Colonic mucosa (tissue), 4 donors: ENCODE measurements at regions not wholly inside any gene's neighbourhood (a gene's known extent, or its start where the extent isn't known, plus 50 kb on each side); places are given as distances from the start of the nearest gene placed in this dataset.

Experiments
- DNase-seq: peaks from one replicate; pipeline ENCODE4 v3.0.0-alpha.2; 2020
- H3K27ac ChIP-seq: fragments of 200-600 bp; one replicate; pipeline ENCODE4 v1.8.0; 2021
- H3K27me3 ChIP-seq: fragments of 200-600 bp; one replicate; pipeline ENCODE4 v1.8.0; 2021
- H3K36me3 ChIP-seq: fragments of 200-600 bp; one replicate; pipeline ENCODE4 v1.8.0; 2021
- H3K4me1 ChIP-seq: fragments of 200-600 bp; one replicate; pipeline ENCODE4 v1.8.0; 2021; ENCODE audit warnings: mild to moderate bottlenecking
- H3K4me3 ChIP-seq: fragments of 200-600 bp; one replicate; pipeline ENCODE4 v1.8.0; 2021
- H3K9ac ChIP-seq, 2 donors: one replicate each; pipeline ENCODE4 v1.7.0; 2013; ENCODE audit warnings: control low read depth in 2 of 2, low read depth in 2 of 2, low read length in 2 of 2
- H3K9me3 ChIP-seq: fragments of 200-600 bp; one replicate; pipeline ENCODE4 v1.8.0; 2021
- intact Hi-C: fragments of 100-400 bp; cut with DNase I; formaldehyde crosslinking; loops from one replicate; pipeline ENCODE4 v1.14.1; 2022
- TF ChIP-seq, protein P1 (sequence below): fragments of 200-600 bp; IDR thresholded peaks from one replicate; pipeline ENCODE4 v1.8.0; 2022; ENCODE audit warnings: antibody characterized with exemption, mild to moderate bottlenecking
- donor health status: healthy.
- donor health status: DM: no; HTN: no; CAD: no.
- donor health status: DM: no; HTN: no; CAD: no.

DNA sequence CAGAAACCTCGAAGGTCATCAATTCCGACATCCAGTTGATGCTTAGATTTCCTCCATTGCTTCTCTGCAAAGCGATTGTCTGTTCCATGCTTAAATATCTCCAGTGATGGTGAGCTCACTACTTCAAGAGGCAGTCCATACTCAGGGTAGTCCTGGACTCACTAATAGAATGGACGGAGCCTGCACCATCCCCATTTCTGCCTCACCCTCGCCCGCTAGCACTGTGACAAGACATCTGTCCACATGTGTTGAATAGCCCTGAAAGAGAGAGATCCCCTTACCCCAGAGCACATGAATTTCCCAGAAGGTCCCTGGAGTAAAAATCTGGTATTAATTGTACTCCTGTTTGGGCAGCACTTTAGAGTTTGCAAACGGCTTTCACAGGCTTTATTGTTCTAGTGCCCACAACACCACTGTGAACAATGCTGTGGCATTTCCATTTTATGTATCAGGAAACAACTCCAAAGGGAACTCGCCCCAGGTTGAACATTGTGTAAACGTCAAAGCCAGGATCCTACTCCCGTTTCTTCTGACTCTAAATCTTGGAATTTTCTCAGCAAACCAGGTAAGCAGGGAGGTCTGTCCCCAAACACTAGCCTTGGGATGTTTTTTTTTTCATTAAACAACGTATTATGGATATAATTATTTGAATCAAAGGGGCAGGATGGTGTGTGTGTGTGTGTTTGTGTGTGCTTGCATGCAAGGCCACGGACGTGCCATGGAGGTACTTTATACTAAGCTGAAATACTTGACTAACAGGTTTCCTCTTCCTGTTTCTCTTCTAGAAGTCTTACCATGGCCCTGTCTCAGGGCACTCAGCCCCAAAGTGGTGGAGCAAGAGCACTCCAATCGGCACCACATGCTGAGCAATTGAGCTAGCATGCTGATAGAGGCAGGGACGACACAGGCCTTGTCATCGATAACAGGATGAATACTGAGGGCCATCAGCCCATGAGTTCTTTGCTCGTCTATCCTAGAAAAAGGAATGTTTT, 198.3 kb downstream of the OPA1 start:
- H3K4me1 ChIP-seq = no peaks in the 10 kb centered on the region
- H3K36me3 ChIP-seq = no peaks in the 10 kb centered on the region
- H3K9ac ChIP-seq = peak overlapping the region in 1 of 2 donors; percentile 38
- TF ChIP-seq, protein P1, sequence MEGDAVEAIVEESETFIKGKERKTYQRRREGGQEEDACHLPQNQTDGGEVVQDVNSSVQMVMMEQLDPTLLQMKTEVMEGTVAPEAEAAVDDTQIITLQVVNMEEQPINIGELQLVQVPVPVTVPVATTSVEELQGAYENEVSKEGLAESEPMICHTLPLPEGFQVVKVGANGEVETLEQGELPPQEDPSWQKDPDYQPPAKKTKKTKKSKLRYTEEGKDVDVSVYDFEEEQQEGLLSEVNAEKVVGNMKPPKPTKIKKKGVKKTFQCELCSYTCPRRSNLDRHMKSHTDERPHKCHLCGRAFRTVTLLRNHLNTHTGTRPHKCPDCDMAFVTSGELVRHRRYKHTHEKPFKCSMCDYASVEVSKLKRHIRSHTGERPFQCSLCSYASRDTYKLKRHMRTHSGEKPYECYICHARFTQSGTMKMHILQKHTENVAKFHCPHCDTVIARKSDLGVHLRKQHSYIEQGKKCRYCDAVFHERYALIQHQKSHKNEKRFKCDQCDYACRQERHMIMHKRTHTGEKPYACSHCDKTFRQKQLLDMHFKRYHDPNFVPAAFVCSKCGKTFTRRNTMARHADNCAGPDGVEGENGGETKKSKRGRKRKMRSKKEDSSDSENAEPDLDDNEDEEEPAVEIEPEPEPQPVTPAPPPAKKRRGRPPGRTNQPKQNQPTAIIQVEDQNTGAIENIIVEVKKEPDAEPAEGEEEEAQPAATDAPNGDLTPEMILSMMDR = no peak
- H3K4me3 ChIP-seq = no peak overlapping the region
- DNase-seq = no peak
- no peaks in the 10 kb centered on the region for H3K27me3 ChIP-seq
- H3K27ac ChIP-seq = no peak overlapping the region
- no peaks in the 10 kb centered on the region for H3K9me3 ChIP-seq
- intact Hi-C loops = no loop called here

DNA sequence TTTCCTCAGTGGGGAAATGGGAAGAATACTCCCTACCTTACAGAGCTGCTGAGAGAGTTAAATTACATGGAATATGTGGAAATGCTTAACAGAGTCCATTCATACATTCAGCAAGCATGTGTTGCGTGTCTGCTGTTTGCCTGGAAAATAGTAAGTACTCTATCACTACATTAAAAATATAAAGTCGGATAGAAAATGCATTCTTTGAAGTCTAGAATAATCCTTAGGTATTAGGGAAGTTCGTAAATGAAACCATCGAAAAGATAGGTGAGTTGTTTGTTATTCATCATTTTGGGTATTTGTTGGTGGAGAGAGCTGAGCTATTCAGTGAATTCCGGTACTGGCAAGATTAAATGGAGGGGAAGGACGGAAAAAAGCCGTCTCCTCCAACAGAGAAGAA, 200.1 kb downstream of the OPA1 start:
- Histone ChIP-seq H3K4me3 (no peak overlapping the region), H3K9ac (no peak overlapping the region), H3K27me3 (no peaks in the 10 kb centered on the region), H3K27ac (no peak overlapping the region), H3K36me3 (no peaks in the 10 kb centered on the region), H3K9me3 (no peaks in the 10 kb centered on the region), H3K4me1 (no peaks in the 10 kb centered on the region)
- TF ChIP-seq, protein P1 = no peak
- intact Hi-C loops = no loop called here
- no peak for DNase-seq

DNA sequence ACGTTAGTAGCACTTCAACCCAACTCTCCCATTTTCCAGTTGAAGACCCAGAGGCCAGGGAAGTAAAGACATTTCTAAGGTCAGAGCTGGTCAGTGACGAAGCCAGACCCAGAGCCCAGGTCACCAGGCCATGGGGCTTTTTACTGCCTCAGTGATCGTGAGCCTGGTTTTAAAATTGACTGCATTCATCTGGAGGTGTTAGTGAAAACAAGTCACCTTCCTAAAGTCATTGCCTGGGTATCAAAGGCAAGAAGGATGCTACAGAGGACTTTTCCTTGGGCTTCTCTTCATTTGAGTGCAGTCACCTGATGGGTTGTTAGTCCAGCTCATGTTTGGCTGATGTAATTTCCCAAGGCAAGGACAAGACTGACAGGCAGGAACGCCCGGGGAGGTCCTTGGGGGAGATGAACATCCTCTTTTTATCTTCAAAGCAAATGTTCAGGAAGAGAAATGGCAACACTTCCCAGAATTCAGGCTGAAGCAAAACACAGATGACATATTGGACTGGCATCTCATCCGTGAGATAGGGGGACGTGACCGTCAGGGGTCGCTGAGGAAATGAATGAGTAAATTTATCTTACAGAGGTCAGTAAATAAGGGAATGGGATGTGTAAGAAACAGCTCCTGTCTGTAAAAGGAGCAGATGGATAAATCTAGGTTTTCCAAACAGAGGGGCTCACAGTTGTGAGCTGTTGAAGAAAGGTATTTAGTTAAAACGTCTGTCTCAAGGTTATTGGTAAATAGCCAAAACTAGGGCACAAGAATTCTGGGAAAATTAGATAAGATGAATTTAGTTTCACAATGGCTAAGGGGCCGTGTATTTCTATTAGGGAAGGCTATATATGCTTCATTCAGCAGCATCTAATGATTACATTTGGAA, 201.2 kb downstream of the OPA1 start:
- Histone ChIP-seq H3K27me3 (no peaks in the 10 kb centered on the region), H3K36me3 (no peaks in the 10 kb centered on the region), H3K9ac (no peak overlapping the region), H3K4me1 (no peaks in the 10 kb centered on the region), H3K27ac (no peak overlapping the region), H3K9me3 (no peaks in the 10 kb centered on the region), H3K4me3 (no peak overlapping the region)
- TF ChIP-seq, protein P1 = no peak
- no peak for DNase-seq
- intact Hi-C loops = no loop called here

DNA sequence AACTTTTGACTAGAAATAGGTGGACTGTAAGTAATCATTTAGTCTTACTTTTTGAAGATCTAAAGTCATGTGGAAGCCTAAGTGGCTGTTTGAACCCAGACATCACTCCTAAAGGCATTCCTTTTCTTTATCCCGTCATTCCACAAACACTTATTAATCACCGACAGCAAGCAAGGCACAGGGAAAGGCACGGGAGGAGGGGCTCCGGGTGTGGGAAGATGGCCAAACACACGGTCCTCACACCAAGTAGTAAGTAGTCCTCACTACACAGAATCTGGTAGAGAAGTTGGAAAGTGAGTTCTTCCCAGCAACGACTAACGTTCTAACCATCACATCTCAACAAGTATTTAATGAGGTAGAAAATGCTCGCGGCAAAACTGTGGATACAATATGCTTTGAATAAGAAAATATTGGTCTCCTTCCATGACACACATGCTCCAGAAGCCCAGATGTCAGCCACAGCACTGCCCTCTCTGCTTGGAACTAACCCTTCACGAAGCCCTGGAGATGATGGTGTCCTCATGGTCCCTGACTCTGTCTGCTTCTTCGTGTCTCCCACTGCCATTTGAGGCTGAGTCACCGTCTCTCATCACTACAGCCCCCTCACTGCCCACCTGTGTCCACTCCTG, 202.2 kb downstream of the OPA1 start:
- Histone ChIP-seq H3K4me3 (no peak overlapping the region), H3K9ac (no peak overlapping the region), H3K27me3 (no peaks in the 10 kb centered on the region), H3K36me3 (no peaks in the 10 kb centered on the region), H3K9me3 (no peaks in the 10 kb centered on the region), H3K4me1 (no peaks in the 10 kb centered on the region), H3K27ac (no peak overlapping the region)
- TF ChIP-seq, protein P1 = no peak
- DNase-seq = no peak
- intact Hi-C loops = no loop called here

DNA sequence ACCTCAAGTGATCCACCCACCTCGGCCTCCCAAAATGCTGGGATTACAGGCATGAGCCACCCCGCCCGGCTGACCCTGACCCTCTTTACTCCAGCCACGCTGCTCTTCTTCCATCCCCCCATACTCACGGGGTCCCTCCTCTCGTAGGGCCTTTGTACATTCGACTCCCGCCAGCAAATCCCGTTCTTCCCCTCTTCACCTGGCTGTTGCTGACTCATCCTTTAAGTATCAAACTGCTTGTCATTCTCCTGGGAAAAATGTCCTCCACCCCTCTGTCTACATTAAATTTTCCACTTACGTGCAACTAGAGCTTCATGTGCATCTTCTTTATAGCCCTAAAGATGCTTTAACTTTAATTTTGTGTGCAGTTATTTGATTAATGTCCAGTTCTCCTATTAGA, 203.1 kb downstream of the OPA1 start:
- TF ChIP-seq, protein P1 = no peak
- DNase-seq = no peak

More for the DNA sequence above, 203.1 kb downstream of the OPA1 start:
- no peak overlapping the region for H3K27ac ChIP-seq
- intact Hi-C loops = no loop called here
- H3K27me3 ChIP-seq = no peaks in the 10 kb centered on the region
- H3K9ac ChIP-seq = no peak overlapping the region
- no peaks in the 10 kb centered on the region for H3K4me1 ChIP-seq
- H3K4me3 ChIP-seq = no peak overlapping the region
- no peaks in the 10 kb centered on the region for H3K9me3 ChIP-seq
- no peaks in the 10 kb centered on the region for H3K36me3 ChIP-seq
